Suprapubic skin (tissue), 4 donors: ENCODE measurements at regions not wholly inside any gene's neighbourhood (a gene's known extent, or its start where the extent isn't known, plus 50 kb on each side); places are given as distances from the start of the nearest gene placed in this dataset.

Experiments used
- DNase-seq, 2 donors: peaks; one replicate each; pipeline ENCODE4 v3.0.0-alpha.2; 2019; ENCODE audit warnings: low spot score in 2 of 2
- H3K27ac ChIP-seq: fragments of 200-600 bp; sonication (generic); one replicate; pipeline ENCODE4 v1.5.1; 2019
- H3K27me3 ChIP-seq: fragments of 200-600 bp; sonication (generic); one replicate; pipeline ENCODE4 v1.5.1; 2019
- H3K36me3 ChIP-seq: fragments of 200-600 bp; sonication (generic); one replicate; pipeline ENCODE4 v1.5.1; 2019
- H3K4me1 ChIP-seq: fragments of 200-600 bp; sonication (generic); one replicate; pipeline ENCODE4 v1.5.1; 2019
- H3K4me3 ChIP-seq: fragments of 200-600 bp; sonication (generic); one replicate; pipeline ENCODE4 v1.5.1; 2019; ENCODE audit warnings: mild to moderate bottlenecking
- H3K9me3 ChIP-seq: fragments of 200-600 bp; sonication (generic); one replicate; pipeline ENCODE4 v1.5.1; 2019
- CTCF ChIP-seq, 2 donors: fragments of 200-600 bp in 1 of 2; fragments of 450-650 bp in 1 of 2; sonication (generic) in 1 of 2; IDR thresholded peaks; one replicate each; pipeline ENCODE4 v1.5.1; 2016 to 2019; ENCODE audit warnings: antibody characterized with exemption in 2 of 2, mild to moderate bottlenecking in 1 of 2, moderate library complexity in 1 of 2
- EP300 ChIP-seq: sonication (generic); formaldehyde crosslinking; IDR thresholded peaks from one replicate; pipeline ENCODE4 v1.6.1; 2017; ENCODE audit warnings: antibody characterized with exemption
- POLR2A ChIP-seq, 2 donors: fragments of 450-650 bp; IDR thresholded peaks; one replicate each; pipeline ENCODE4 v1.6.1; 2017; ENCODE audit warnings: antibody characterized with exemption in 2 of 2, mild to moderate bottlenecking in 2 of 2, moderate library complexity in 2 of 2
- POLR2AphosphoS5 ChIP-seq, 3 donors: sonication (generic); formaldehyde crosslinking; IDR thresholded peaks; one replicate each; pipeline ENCODE4 v1.6.1; 2017; ENCODE audit warnings: antibody characterized with exemption in 3 of 3
- WGBS: methylation state at CpG from one replicate; pipeline ENCODE4 v1.1.5; 2018; 5-methylcytosine and 5-hydroxymethylcytosine counted together

GRCh38 chrX:65610481-65610880 is 57.0 kb upstream of the MSN start:
- Histone ChIP-seq H3K9me3 (no peaks in the 10 kb centered on the region), H3K4me1 (peaks cover 11% of the 10 kb centered on the region), H3K4me3 (no peak overlapping the region), H3K27me3 (no peaks in the 10 kb centered on the region), H3K27ac (no peak overlapping the region), H3K36me3 (no peaks in the 10 kb centered on the region)
- TF ChIP-seq CTCF (IDR thresholded peaks at IDR 0.05) (no peak), POLR2A (IDR thresholded peaks at IDR 0.05) (no peak), EP300 (no peak), POLR2AphosphoS5 (IDR thresholded peaks at IDR 0.05) (no peak)
- DNase-seq: no peak

- Histone ChIP-seq H3K4me1 (peaks cover 11% of the 10 kb centered on the region), H3K27ac (no peak overlapping the region), H3K4me3 (no peak overlapping the region), H3K27me3 (no peaks in the 10 kb centered on the region), H3K36me3 (no peaks in the 10 kb centered on the region), H3K9me3 (no peaks in the 10 kb centered on the region)
- TF ChIP-seq POLR2AphosphoS5 (IDR thresholded peaks at IDR 0.05) (no peak), EP300 (no peak), CTCF (IDR thresholded peaks at IDR 0.05) (no peak), POLR2A (IDR thresholded peaks at IDR 0.05) (no peak)
- DNase-seq: no peak
- WGBS: 43% methylated on average over 3 of the region's 3 CpGs
These were observed 57.4 kb upstream of the MSN start for GRCh38 chrX:65610040-65610439.

- peaks cover 11% of the 10 kb centered on the region for H3K4me1 ChIP-seq
- 66% methylated on average over 4 of the region's 4 CpGs for WGBS
- H3K27ac ChIP-seq: no peak overlapping the region
- TF ChIP-seq CTCF (IDR thresholded peaks at IDR 0.05): no peak
- no peak for TF ChIP-seq POLR2AphosphoS5 (IDR thresholded peaks at IDR 0.05)
- no peak for TF ChIP-seq EP300
- no peak for TF ChIP-seq POLR2A (IDR thresholded peaks at IDR 0.05)
- no peaks in the 10 kb centered on the region for H3K27me3 ChIP-seq
- no peak overlapping the region for H3K4me3 ChIP-seq
- no peaks in the 10 kb centered on the region for H3K9me3 ChIP-seq
- no peak for DNase-seq
- H3K36me3 ChIP-seq: no peaks in the 10 kb centered on the region
These were observed 58.2 kb upstream of the MSN start for GRCh38 chrX:65609237-65609636.

- WGBS: 44% methylated on average over 3 of the region's 3 CpGs
These were observed 59.4 kb upstream of the MSN start for GRCh38 chrX:65608026-65608425.

GRCh38 chrX:65607070-65607742 is 60.2 kb upstream of the MSN start:
- H3K27ac ChIP-seq: no peak overlapping the region
- no peak for DNase-seq
- no peaks in the 10 kb centered on the region for H3K9me3 ChIP-seq
- no peak overlapping the region for H3K4me3 ChIP-seq
- no peak for TF ChIP-seq CTCF (IDR thresholded peaks at IDR 0.05)
- TF ChIP-seq POLR2A (IDR thresholded peaks at IDR 0.05): no peak
- no peak for TF ChIP-seq POLR2AphosphoS5 (IDR thresholded peaks at IDR 0.05)
- 71% methylated on average over 3 of the region's 3 CpGs for WGBS
- H3K36me3 ChIP-seq: no peaks in the 10 kb centered on the region
- H3K4me1 ChIP-seq: peaks cover 16% of the 10 kb centered on the region
- H3K27me3 ChIP-seq: no peaks in the 10 kb centered on the region

More at GRCh38 chrX:65608026-65608425, 59.4 kb upstream of the MSN start:
- Histone ChIP-seq H3K36me3 (no peaks in the 10 kb centered on the region), H3K9me3 (no peaks in the 10 kb centered on the region), H3K4me1 (peaks cover 11% of the 10 kb centered on the region), H3K27me3 (no peaks in the 10 kb centered on the region), H3K27ac (no peak overlapping the region), H3K4me3 (no peak overlapping the region)
- TF ChIP-seq EP300: no peak
- no peak for TF ChIP-seq CTCF (IDR thresholded peaks at IDR 0.05)
- TF ChIP-seq POLR2AphosphoS5 (IDR thresholded peaks at IDR 0.05): no peak
- no peak for TF ChIP-seq POLR2A (IDR thresholded peaks at IDR 0.05)
- no peak for DNase-seq
